MM.1S (cell line): ENCODE measurements at regions not wholly inside any gene's neighbourhood (a gene's known extent, or its start where the extent isn't known, plus 50 kb on each side); places are given as distances from the start of the nearest gene placed in this dataset.

Experiments used
- DNase-seq: peaks from one replicate; pipeline ENCODE4 v3.0.0-alpha.2; 2015
- H2AFZ ChIP-seq: fragments of 300-600 bp; sonication (generic); 2 replicates; pipeline ENCODE4 v1.6.0; 2016; ENCODE audit warnings: antibody characterized with exemption, low read length
- H3F3A ChIP-seq: fragments of 300-600 bp; sonication (generic); 2 replicates; pipeline ENCODE4 v1.6.1; 2016; ENCODE audit warnings: mild to moderate bottlenecking, antibody characterized with exemption, low read length, moderate library complexity, mixed read lengths; ENCODE audit not compliant: insufficient read depth
- H3K27ac ChIP-seq: fragments of 300-600 bp; sonication (generic); 2 replicates; pipeline ENCODE4 v1.5.1; 2016; ENCODE audit warnings: mild to moderate bottlenecking, low read length
- H3K27me3 ChIP-seq: fragments of 300-600 bp; sonication (generic); replicated peaks from 2 replicates; pipeline ENCODE4 v1.6.0; 2016; ENCODE audit warnings: low read length; ENCODE audit not compliant: insufficient read depth
- H3K36me3 ChIP-seq: fragments of 300-600 bp; sonication (generic); replicated peaks from 2 replicates; pipeline ENCODE4 v1.6.1; 2016; ENCODE audit warnings: mild to moderate bottlenecking, low read length, mixed read lengths; ENCODE audit not compliant: insufficient read depth
- H3K4me1 ChIP-seq: fragments of 300-600 bp; sonication (generic); 2 replicates; pipeline ENCODE4 v1.6.1; 2016; ENCODE audit warnings: low read length, mixed read lengths
- H3K4me2 ChIP-seq: fragments of 300-600 bp; sonication (generic); 2 replicates; pipeline ENCODE4 v1.6.0; 2016; ENCODE audit warnings: low read depth, low read length
- H3K4me3 ChIP-seq: fragments of 300-600 bp; sonication (generic); 2 replicates; pipeline ENCODE4 v1.5.1; 2016; ENCODE audit warnings: low read length, mixed read lengths
- H3K79me2 ChIP-seq: fragments of 300-600 bp; sonication (generic); 2 replicates; pipeline ENCODE4 v1.6.1; 2016; ENCODE audit warnings: mixed run types, low read length, mixed read lengths
- H3K9ac ChIP-seq: fragments of 300-600 bp; sonication (generic); 2 replicates; pipeline ENCODE4 v1.6.1; 2016; ENCODE audit warnings: low read length, mixed read lengths
- H3K9me2 ChIP-seq: fragments of 300-600 bp; sonication (generic); replicated peaks from 2 replicates; pipeline ENCODE4 v1.6.1; 2016; ENCODE audit warnings: mild to moderate bottlenecking, low read length, mixed read lengths; ENCODE audit not compliant: insufficient read depth
- H3K9me3 ChIP-seq: fragments of 300-600 bp; sonication (generic); replicated peaks from 2 replicates; pipeline ENCODE4 v1.6.1; 2016; ENCODE audit warnings: mild to moderate bottlenecking, low read length, mixed read lengths; ENCODE audit not compliant: insufficient read depth
- H4K20me1 ChIP-seq: fragments of 300-600 bp; sonication (generic); 2 replicates; pipeline ENCODE4 v1.6.1; 2016; ENCODE audit warnings: mild to moderate bottlenecking, low read length, moderate library complexity, mixed read lengths; ENCODE audit not compliant: insufficient read depth
- EZH2 ChIP-seq: fragments of 300-600 bp; sonication (generic); optimal IDR thresholded peaks from 2 replicates; pipeline ENCODE3; 2017; ENCODE audit warnings: low read depth, mild to moderate bottlenecking, antibody characterized with exemption, low read length, mixed read lengths
- EZH2phosphoT487 ChIP-seq: fragments of 300-600 bp; sonication (generic); IDR thresholded peaks from 2 replicates; pipeline ENCODE4 v1.6.1; 2018; ENCODE audit warnings: antibody characterized with exemption, low read length
- TF ChIP-seq, protein P1 (sequence below): fragments of 300-600 bp; sonication (generic); IDR thresholded peaks from 2 replicates; pipeline ENCODE4 v1.5.1; 2016; ENCODE audit warnings: antibody characterized with exemption, low read length, mixed read lengths

DNA sequence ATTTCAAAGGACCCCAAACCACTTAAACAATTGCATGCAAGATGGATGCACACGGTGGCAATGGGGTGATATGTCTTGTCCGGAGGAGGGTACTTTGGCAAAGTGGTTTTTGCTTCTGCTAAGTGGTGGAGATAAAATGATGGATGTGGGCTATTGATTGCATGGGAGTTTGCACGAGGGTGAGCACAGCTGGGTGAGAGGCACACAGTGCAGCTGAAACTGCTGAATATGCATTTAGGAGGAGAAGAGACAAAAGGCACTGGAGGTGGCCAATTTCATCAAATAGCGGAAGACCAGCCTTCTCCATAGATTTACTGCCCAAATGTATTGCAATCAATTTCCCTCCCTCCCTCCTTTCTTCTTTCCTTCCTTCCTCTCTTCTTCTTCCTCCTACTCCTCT lies 414.4 kb upstream of the EEF2KMT start:
- H3K27ac ChIP-seq, result no peak overlapping the region
- H4K20me1 ChIP-seq, result no peaks in the 10 kb centered on the region
- H3K4me3 ChIP-seq, result no peak overlapping the region
- H3K9ac ChIP-seq, result no peak overlapping the region
- H3K79me2 ChIP-seq, result no peaks in the 10 kb centered on the region
- H3K4me1 ChIP-seq, result no peaks in the 10 kb centered on the region
- no peaks in the 10 kb centered on the region for H3K27me3 ChIP-seq
- TF ChIP-seq EZH2 (no peak), EZH2phosphoT487 (no peak)
- TF ChIP-seq, protein P1, sequence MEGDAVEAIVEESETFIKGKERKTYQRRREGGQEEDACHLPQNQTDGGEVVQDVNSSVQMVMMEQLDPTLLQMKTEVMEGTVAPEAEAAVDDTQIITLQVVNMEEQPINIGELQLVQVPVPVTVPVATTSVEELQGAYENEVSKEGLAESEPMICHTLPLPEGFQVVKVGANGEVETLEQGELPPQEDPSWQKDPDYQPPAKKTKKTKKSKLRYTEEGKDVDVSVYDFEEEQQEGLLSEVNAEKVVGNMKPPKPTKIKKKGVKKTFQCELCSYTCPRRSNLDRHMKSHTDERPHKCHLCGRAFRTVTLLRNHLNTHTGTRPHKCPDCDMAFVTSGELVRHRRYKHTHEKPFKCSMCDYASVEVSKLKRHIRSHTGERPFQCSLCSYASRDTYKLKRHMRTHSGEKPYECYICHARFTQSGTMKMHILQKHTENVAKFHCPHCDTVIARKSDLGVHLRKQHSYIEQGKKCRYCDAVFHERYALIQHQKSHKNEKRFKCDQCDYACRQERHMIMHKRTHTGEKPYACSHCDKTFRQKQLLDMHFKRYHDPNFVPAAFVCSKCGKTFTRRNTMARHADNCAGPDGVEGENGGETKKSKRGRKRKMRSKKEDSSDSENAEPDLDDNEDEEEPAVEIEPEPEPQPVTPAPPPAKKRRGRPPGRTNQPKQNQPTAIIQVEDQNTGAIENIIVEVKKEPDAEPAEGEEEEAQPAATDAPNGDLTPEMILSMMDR, result no peak
- no peak overlapping the region for H3K4me2 ChIP-seq
- no peaks in the 10 kb centered on the region for H3K9me3 ChIP-seq
- no peaks in the 10 kb centered on the region for H3K9me2 ChIP-seq
- no peak overlapping the region for H2AFZ ChIP-seq
- no peaks in the 10 kb centered on the region for H3F3A ChIP-seq
- no peaks in the 10 kb centered on the region for H3K36me3 ChIP-seq
- no peak for DNase-seq

DNA sequence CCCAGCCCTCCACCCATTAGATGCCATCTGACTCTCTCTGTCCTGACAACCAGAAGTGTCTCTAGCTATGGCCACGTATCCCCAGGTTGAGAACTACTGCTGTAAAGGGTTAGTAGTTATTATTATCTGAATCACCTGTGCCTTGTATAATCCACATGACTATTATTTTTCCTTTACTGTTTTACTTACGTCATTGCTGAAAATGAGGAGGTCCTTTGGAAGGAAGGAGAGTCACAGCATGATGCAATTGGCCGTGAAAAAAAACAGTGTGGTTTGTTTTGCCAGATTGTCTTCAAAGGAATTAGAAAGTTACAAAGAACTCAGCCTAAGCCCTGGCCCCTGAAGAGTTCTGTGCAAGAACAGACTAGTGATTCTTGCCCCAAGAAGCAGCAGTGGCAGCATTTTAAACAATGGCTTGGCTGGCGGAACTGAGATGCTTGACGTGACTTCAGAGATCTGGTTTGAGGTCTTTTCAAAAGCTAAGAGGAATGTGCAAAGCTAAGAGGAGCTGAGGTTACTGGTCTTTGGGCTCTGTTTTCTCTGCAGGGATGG lies 413.3 kb upstream of the EEF2KMT start:
- H3K9me2 ChIP-seq, result no peaks in the 10 kb centered on the region
- DNase-seq, result no peak
- no peak overlapping the region for H2AFZ ChIP-seq
- H3K36me3 ChIP-seq, result no peaks in the 10 kb centered on the region
- H3K4me1 ChIP-seq, result no peaks in the 10 kb centered on the region
- no peaks in the 10 kb centered on the region for H3K9me3 ChIP-seq
- H3K79me2 ChIP-seq, result no peaks in the 10 kb centered on the region
- H3K27me3 ChIP-seq, result no peaks in the 10 kb centered on the region
- TF ChIP-seq EZH2 (no peak), EZH2phosphoT487 (no peak)
- TF ChIP-seq, protein P1, result no peak
- no peak overlapping the region for H3K27ac ChIP-seq
- no peak overlapping the region for H3K9ac ChIP-seq
- H3K4me2 ChIP-seq, result no peak overlapping the region
- no peaks in the 10 kb centered on the region for H4K20me1 ChIP-seq
- no peak overlapping the region for H3K4me3 ChIP-seq
- H3F3A ChIP-seq, result no peaks in the 10 kb centered on the region

DNA sequence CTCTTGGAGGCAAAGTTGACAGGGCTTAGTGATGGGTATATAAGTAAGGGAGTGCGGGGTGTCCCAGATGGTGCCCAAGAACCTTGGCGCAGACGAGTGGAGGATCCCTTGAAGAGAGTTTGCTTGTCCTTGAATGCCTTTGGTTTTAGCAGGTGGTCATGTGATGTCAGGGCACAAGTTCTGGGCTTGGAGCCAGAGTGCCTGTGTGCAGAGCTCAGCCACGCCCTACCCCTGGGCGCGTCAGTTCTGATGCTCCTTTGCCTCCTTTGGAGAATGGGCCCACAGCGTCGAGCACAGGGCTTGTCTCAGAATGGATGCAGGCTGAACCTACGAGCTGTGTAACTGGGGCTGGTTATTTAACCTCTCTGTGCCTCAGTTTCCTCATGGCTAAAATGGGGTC lies 412.2 kb upstream of the EEF2KMT start:
- Histone ChIP-seq H3K9me2 (no peaks in the 10 kb centered on the region), H3K27me3 (no peaks in the 10 kb centered on the region), H3K27ac (no peak overlapping the region), H3F3A (no peaks in the 10 kb centered on the region), H2AFZ (no peak overlapping the region), H4K20me1 (no peaks in the 10 kb centered on the region), H3K36me3 (no peaks in the 10 kb centered on the region), H3K4me1 (no peaks in the 10 kb centered on the region), H3K9me3 (no peaks in the 10 kb centered on the region), H3K4me2 (no peak overlapping the region), H3K4me3 (no peak overlapping the region), H3K79me2 (no peaks in the 10 kb centered on the region), H3K9ac (no peak overlapping the region)
- no peak for DNase-seq
- no peak for TF ChIP-seq EZH2
- TF ChIP-seq EZH2phosphoT487, result no peak
- TF ChIP-seq, protein P1, result no peak
